Suprapubic skin (tissue), 4 donors: ENCODE measurements at regions not wholly inside any gene's neighbourhood (a gene's known extent, or its start where the extent isn't known, plus 50 kb on each side); places are given as distances from the start of the nearest gene placed in this dataset.
"Not testable (repeated sequence)": the region's sequence is repeated elsewhere in the genome, so short reads cannot be mapped to it uniquely, and the experiment has no call there.

Experiments
- DNase-seq, 2 donors: peaks; one replicate each; pipeline ENCODE4 v3.0.0-alpha.2; 2019; ENCODE audit warnings: low spot score in 2 of 2
- H3K27ac ChIP-seq: fragments of 200-600 bp; sonication (generic); one replicate; pipeline ENCODE4 v1.5.1; 2019
- H3K27me3 ChIP-seq: fragments of 200-600 bp; sonication (generic); one replicate; pipeline ENCODE4 v1.5.1; 2019
- H3K36me3 ChIP-seq: fragments of 200-600 bp; sonication (generic); one replicate; pipeline ENCODE4 v1.5.1; 2019
- H3K4me1 ChIP-seq: fragments of 200-600 bp; sonication (generic); one replicate; pipeline ENCODE4 v1.5.1; 2019
- H3K4me3 ChIP-seq: fragments of 200-600 bp; sonication (generic); one replicate; pipeline ENCODE4 v1.5.1; 2019; ENCODE audit warnings: mild to moderate bottlenecking
- H3K9me3 ChIP-seq: fragments of 200-600 bp; sonication (generic); one replicate; pipeline ENCODE4 v1.5.1; 2019
- CTCF ChIP-seq, 2 donors: fragments of 200-600 bp in 1 of 2; fragments of 450-650 bp in 1 of 2; sonication (generic) in 1 of 2; IDR thresholded peaks; one replicate each; pipeline ENCODE4 v1.5.1; 2016 to 2019; ENCODE audit warnings: antibody characterized with exemption in 2 of 2, mild to moderate bottlenecking in 1 of 2, moderate library complexity in 1 of 2
- EP300 ChIP-seq: sonication (generic); formaldehyde crosslinking; IDR thresholded peaks from one replicate; pipeline ENCODE4 v1.6.1; 2017; ENCODE audit warnings: antibody characterized with exemption
- POLR2A ChIP-seq, 2 donors: fragments of 450-650 bp; IDR thresholded peaks; one replicate each; pipeline ENCODE4 v1.6.1; 2017; ENCODE audit warnings: antibody characterized with exemption in 2 of 2, mild to moderate bottlenecking in 2 of 2, moderate library complexity in 2 of 2
- POLR2AphosphoS5 ChIP-seq, 3 donors: sonication (generic); formaldehyde crosslinking; IDR thresholded peaks; one replicate each; pipeline ENCODE4 v1.6.1; 2017; ENCODE audit warnings: antibody characterized with exemption in 3 of 3
- WGBS: methylation state at CpG from one replicate; pipeline ENCODE4 v1.1.5; 2018; 5-methylcytosine and 5-hydroxymethylcytosine counted together

- Histone ChIP-seq H3K9me3 (no peaks in the 10 kb centered on the region), H3K27ac (no peak overlapping the region), H3K4me1 (no peaks in the 10 kb centered on the region), H3K27me3 (no peaks in the 10 kb centered on the region), H3K36me3 (no peaks in the 10 kb centered on the region), H3K4me3 (no peak overlapping the region)
- 92% methylated on average over 1 of the region's 1 CpG for WGBS
- TF ChIP-seq POLR2AphosphoS5 (IDR thresholded peaks at IDR 0.05) (no peak), CTCF (IDR thresholded peaks at IDR 0.05) (no peak), POLR2A (IDR thresholded peaks at IDR 0.05) (no peak), EP300 (no peak)
- no peak for DNase-seq
Observed at GRCh38 chr4:95779447-95779846, 60.4 kb upstream of the PDHA2 start.

- H3K27ac ChIP-seq = no peak overlapping the region
- no peaks in the 10 kb centered on the region for H3K27me3 ChIP-seq
- no peaks in the 10 kb centered on the region for H3K4me1 ChIP-seq
- TF ChIP-seq CTCF (IDR thresholded peaks at IDR 0.05) (no peak), POLR2AphosphoS5 (IDR thresholded peaks at IDR 0.05) (no peak), POLR2A (IDR thresholded peaks at IDR 0.05) (no peak), EP300 (no peak)
- no peak overlapping the region for H3K4me3 ChIP-seq
- no peaks in the 10 kb centered on the region for H3K36me3 ChIP-seq
- no peak for DNase-seq
- H3K9me3 ChIP-seq = no peaks in the 10 kb centered on the region
Observed at GRCh38 chr4:95778666-95779065, 61.2 kb upstream of the PDHA2 start.

- not testable (repeated sequence) for H3K27ac ChIP-seq, H3K36me3 ChIP-seq, H3K4me1 ChIP-seq, H3K27me3 ChIP-seq, H3K9me3 ChIP-seq, DNase-seq, H3K4me3 ChIP-seq
- 36% methylated on average over 3 of the region's 3 CpGs for WGBS
Observed at GRCh38 chr4:95770605-95771004, 69.3 kb upstream of the PDHA2 start.

- Histone ChIP-seq H3K27me3 (no peaks in the 10 kb centered on the region), H3K36me3 (no peaks in the 10 kb centered on the region), H3K4me1 (no peaks in the 10 kb centered on the region), H3K4me3 (no peak overlapping the region), H3K9me3 (no peaks in the 10 kb centered on the region), H3K27ac (no peak overlapping the region)
- no peak for DNase-seq
- TF ChIP-seq CTCF (IDR thresholded peaks at IDR 0.05) (no peak), EP300 (no peak), POLR2AphosphoS5 (IDR thresholded peaks at IDR 0.05) (no peak), POLR2A (IDR thresholded peaks at IDR 0.05) (no peak)
- WGBS = 46% methylated on average over 3 of the region's 3 CpGs
Observed at GRCh38 chr4:95764961-95765360, 74.9 kb upstream of the PDHA2 start.

DNA sequence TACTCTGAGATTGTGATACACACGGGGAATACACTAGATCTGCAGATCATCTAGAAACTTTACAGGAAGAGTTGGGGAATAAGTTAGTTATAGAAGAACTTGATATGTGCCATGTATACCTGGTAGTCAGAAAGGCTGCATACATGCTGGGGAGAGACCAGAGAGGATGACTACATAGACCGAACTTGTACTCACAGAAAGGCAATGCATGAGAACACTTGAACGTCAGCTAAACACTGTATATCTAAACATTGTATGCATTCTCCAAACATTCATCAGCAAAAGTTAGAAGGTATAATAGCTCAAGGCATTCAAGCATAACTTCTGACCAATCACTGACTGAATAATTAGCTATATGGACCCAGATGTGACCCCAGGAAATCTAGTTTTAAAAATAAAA lies 78.0 kb upstream of the PDHA2 start:
- H3K36me3 ChIP-seq = no peaks in the 10 kb centered on the region
- no peaks in the 10 kb centered on the region for H3K9me3 ChIP-seq
- no peak overlapping the region for H3K27ac ChIP-seq
- 89% methylated on average over 3 of the region's 3 CpGs for WGBS
- DNase-seq = no peak
- TF ChIP-seq CTCF (IDR thresholded peaks at IDR 0.05) (no peak), POLR2AphosphoS5 (IDR thresholded peaks at IDR 0.05) (no peak), POLR2A (IDR thresholded peaks at IDR 0.05) (no peak), EP300 (no peak)
- no peaks in the 10 kb centered on the region for H3K4me1 ChIP-seq
- H3K27me3 ChIP-seq = no peaks in the 10 kb centered on the region
- H3K4me3 ChIP-seq = no peak overlapping the region

DNA sequence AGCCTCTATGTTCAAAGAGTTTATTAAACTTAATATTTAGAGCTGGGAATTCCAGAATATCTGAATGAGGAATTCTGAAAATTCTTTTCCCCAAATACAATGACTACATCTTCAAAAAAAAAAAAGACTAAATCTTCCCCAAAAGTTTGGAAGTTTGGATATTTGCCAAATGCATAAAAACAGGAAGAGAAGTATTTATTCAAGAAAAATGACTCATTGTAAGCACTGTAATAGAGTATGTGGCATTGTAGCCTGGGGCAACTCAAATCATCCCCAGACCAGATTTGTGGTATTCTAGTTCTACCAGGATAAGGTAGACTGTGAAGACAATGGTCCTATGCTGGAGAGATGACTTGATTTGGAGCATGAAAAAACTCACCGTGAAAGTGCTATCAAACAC lies 78.5 kb upstream of the PDHA2 start:
- no peak overlapping the region for H3K27ac ChIP-seq
- no peak for DNase-seq
- 73% methylated on average over 1 of the region's 1 CpG for WGBS
- H3K36me3 ChIP-seq = no peaks in the 10 kb centered on the region
- no peak overlapping the region for H3K4me3 ChIP-seq
- no peaks in the 10 kb centered on the region for H3K27me3 ChIP-seq
- H3K4me1 ChIP-seq = no peaks in the 10 kb centered on the region
- TF ChIP-seq EP300 = no peak
- H3K9me3 ChIP-seq = no peaks in the 10 kb centered on the region

GRCh38 chr4:95760646-95761045 lies 79.2 kb upstream of the PDHA2 start:
- 32% methylated on average over 1 of the region's 1 CpG for WGBS
- H3K36me3 ChIP-seq, DNase-seq, H3K27me3 ChIP-seq, H3K27ac ChIP-seq, H3K4me1 ChIP-seq, H3K4me3 ChIP-seq, H3K9me3 ChIP-seq: not testable (repeated sequence)
